HG03025 (cell line): ENCODE measurements at regions not wholly inside any gene's neighbourhood (a gene's known extent, or its start where the extent isn't known, plus 50 kb on each side); places are given as distances from the start of the nearest gene placed in this dataset.

Source experiments
- ATAC-seq: cut with Tn5 transposase; IDR thresholded peaks from one replicate; pipeline ENCODE4 v1.9.1; 2021; ENCODE audit warnings: mild to moderate bottlenecking, moderate library complexity; ENCODE audit not compliant: unreplicated experiment, low FRiP score

- no peak for ATAC-seq
These were observed 107.5 kb downstream of the CYSLTR2 start for GRCh38 chr13:48761256-48761655.

- ATAC-seq = peak; percentile 95
These were observed 115.5 kb downstream of the CYSLTR2 start for GRCh38 chr13:48769107-48769704.

- no peak for ATAC-seq
These were observed 116.6 kb downstream of the CYSLTR2 start for GRCh38 chr13:48770372-48770771.

- no peak for ATAC-seq
These were observed 119.2 kb downstream of the CYSLTR2 start for GRCh38 chr13:48772908-48773307.

DNA sequence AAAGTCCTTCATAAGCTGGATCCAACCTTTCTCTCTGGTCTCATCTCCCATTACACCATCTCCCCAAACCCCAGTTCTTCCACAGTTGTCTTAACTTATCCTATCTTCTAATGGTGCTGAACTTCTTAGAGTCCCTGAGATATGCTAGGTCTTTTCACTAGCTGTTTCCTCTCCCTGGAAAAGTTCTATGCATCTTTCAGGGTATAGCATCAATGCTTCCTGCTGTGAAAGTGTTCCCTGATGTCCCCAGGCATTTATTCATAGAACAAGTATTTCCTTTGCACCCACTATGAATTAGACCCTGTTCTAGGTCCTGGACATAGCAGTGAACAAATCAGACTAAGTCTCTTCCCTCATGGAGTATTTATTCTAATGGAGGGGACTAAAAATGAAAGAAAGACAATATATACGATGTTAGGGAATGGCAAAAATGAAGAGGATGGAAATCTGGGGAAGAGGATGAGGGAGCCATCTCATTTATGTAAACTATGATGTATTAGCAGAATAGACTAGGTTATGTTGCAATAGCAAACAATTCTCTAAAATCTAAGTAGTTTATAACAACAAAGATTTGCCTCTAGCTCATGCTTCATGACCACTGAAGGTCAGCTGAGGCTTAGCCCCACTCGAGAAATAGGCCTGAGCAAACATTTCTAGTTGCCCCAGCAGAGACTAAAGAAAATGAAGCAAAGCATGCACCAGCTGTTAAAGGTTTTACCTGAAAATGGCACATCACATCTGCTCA is 120.0 kb downstream of the CYSLTR2 start:
- ATAC-seq = no peak

- no peak for ATAC-seq
These were observed 121.6 kb downstream of the CYSLTR2 start for GRCh38 chr13:48775285-48775684.

DNA sequence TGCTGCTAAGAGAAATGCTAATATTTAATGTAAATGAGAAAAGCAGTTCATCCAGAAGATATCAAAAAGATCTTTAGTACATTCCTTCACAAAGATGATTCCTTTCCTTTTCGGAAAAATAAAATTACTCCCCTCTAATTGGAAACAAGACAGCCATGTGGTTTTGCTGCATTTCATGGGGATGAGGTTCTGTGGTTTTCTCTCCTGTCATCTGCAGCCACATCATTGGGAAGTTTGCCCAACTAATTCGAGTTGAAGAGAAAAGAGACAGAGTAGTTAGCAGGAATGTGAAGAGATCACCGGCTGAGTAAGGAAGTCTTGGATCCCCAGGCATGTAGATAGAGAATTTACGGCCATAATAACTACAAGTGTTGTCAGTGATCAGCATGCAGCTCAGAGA is 122.1 kb downstream of the CYSLTR2 start:
- ATAC-seq = no peak

GRCh38 chr13:48776401-48776800 is 122.7 kb downstream of the CYSLTR2 start:
- ATAC-seq = no peak

- ATAC-seq = no peak
These were observed 124.9 kb downstream of the CYSLTR2 start for GRCh38 chr13:48778610-48779009.

- no peak for ATAC-seq
These were observed 127.1 kb downstream of the CYSLTR2 start for GRCh38 chr13:48780713-48781341.

DNA sequence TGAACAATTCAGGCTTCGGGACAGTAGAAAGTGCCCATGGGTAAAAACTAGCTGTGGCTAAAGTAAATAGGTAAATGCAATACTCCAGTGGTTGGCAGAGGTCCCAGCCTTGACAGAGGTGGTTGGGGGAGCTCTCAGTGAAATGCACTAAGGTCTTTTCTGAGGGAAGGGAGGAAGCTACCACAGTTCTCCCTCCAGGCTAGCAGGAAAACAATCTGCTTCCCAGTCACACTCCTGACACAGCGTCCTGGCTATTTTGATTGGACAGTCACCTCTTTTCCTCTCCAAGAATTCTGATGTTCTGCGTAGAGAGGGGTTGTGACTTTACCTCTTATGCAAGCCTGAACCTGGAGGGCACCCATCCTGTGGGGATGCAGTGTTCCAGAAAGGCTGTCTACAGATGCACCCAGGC is 128.7 kb downstream of the CYSLTR2 start:
- no peak for ATAC-seq

DNA sequence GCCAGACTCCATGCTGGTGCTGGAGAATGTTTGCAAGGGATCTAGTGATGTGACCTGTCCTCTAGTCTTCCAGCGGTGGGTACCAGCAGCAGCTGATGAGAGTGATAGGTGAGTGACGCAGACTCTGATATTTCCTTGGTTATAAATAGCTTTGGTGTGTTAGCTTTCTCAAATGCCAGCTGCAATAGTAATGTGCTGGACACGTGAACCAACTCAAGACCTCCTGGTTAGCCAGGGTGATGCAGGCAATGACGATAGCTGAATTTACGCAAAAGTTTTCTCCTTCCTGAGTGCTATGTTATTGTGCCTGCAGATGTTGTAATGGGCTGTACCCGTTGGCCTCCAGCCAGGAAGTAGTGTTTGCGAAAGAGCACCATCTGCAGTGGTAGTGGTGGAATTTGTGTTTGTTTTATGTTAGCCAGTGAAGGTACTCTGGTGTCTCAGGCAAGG is 129.5 kb downstream of the CYSLTR2 start:
- ATAC-seq = no peak

DNA sequence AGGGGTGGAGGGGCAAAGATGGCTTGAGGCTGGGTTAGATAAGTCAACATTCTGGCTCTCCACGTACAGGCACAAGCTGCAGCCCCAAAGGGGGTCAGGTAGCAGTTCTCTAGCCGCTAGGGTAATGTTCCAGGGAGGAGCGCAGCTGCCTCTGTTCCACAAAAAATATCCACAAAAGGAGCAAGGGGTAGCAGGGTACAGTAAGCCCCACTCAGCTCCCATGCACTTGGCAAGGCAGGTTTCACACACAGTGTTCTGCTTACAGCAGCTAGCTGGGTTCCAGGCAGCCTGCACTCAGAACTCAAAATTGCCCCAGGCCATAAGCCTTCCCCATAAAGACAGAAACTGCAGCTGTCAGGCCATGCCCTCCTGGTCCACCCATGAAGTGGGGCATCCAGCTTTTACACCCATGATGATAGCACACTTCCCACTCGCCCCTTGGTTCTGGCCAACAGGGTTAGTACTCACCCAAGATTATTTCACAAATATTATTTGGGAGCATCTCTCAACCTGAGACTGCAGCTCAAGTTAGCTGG is 130.0 kb downstream of the CYSLTR2 start:
- no peak for ATAC-seq

DNA sequence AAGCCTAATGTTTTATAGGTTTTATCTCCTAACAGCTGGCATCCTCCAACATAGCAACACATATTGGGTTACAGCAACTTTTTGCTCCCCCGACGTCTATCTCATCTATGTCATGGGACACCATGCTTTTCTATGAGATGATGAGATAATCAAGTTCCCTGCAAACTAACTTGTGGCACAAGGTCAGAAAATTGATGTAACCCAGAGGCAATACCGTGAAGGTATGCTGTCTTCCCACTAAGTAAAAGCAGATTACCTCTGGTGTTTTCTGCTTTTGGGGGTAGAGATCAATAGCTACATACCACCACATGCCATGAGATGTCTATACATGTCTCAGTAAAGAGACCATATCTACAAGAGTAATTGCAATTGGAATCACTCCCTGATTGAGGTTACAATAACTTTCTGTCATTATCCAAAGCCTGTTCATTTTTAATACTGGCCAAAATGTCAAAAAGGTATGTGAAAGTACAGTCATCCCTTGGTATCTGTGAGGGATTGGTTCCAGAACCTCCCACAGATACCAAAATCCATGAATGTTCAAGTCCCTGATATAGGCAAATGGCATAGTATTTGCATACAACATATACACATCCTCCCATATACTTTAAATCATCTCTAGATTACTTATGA is 131.3 kb downstream of the CYSLTR2 start:
- no peak for ATAC-seq

- ATAC-seq = no peak
These were observed 136.5 kb downstream of the CYSLTR2 start for GRCh38 chr13:48790199-48790598.

DNA sequence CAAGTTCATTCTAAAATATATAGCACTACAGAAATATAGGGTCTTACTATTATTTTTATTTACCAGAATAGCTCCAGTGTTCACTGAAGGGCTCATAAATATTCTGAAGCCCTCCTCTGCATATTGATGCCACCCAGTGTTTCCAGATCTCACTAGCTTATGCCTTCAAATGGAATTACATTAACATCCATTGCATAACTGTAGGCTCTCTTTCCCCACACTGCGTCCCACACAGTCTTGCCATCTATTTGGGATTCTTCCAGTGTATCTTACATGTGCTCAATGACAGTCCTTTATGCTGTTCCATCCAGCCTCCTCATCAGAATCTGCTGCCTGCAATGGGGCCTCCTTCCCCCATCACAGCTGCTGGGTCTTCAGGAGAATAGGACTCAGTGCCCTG is 137.2 kb downstream of the CYSLTR2 start:
- no peak for ATAC-seq

- ATAC-seq = no peak
These were observed 143.4 kb downstream of the CYSLTR2 start for GRCh38 chr13:48797127-48797526.

DNA sequence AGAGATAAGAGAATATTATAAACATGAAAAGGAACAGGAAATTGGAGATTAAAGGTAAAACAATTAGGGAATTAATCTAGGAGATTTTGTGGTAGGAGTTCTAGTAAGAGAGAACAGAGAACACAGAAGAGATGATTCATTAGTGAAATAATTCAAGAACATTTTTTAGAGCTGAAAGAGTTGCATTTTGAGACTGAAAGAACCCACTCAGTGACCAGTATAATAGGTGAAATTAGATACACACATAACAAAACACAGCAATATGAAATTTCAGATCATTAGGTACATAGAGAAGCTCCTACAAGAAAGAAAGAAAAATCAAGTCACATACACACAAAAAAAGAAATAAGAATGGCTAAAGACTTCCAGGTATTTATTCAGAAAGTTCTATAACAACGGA is 144.0 kb downstream of the CYSLTR2 start:
- ATAC-seq = no peak

DNA sequence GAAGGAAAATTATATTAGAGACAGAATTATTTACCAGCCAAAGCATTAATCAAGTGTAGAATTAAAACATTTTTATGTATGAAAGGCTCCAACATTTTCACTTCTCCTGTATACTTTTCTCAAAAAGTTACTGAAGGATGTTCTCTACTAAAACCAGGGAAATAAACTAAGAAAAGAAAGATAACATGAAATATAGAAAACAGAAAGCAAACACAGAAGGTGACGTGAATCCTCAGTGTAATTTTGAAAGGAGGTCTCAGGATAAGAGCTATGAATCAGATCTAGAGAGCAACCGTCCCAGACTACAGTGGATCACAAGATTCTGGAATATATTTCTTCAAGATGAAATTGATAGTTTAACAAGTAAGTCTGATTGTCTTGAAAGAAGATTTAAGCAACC is 144.5 kb downstream of the CYSLTR2 start:
- ATAC-seq = no peak

DNA sequence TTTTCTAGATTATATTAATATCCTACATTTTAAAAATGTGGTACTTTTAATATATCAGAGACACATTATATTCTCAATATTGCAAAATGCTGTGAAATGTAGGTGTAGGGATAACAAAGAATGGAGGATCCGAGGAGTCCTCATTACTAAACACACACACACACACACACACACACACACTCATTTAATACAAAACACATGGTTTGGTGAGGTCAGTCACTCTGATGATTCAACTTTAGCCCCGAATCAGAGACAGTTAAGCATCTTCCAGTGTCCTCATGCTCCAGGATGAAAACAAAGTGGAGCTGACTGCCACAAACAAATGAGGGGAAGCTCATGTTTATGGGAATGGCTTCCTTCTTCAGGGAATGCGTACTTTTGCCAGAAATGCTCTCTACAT is 147.5 kb downstream of the CYSLTR2 start:
- ATAC-seq = no peak
